HEK293T (cell line): ENCODE measurements at regions not wholly inside any gene's neighbourhood (a gene's known extent, or its start where the extent isn't known, plus 50 kb on each side); places are given as distances from the start of the nearest gene placed in this dataset.

Experiments
- ELF4 ChIP-seq: fragments of 450-650 bp; IDR thresholded peaks from 2 replicates; pipeline ENCODE4 v1.6.1; 2017; ENCODE audit warnings: antibody characterized with exemption
- FOXA1 ChIP-seq: fragments of 450-650 bp; IDR thresholded peaks from 2 replicates; pipeline ENCODE4 v1.6.1; 2016; ENCODE audit warnings: mild to moderate bottlenecking
- FOXM1 ChIP-seq: fragments of 450-650 bp; IDR thresholded peaks from 2 replicates; pipeline ENCODE4 v1.6.1; 2017; ENCODE audit warnings: mild to moderate bottlenecking, borderline replicate concordance
- L3MBTL2 ChIP-seq: fragments of 450-650 bp; conservative IDR thresholded peaks from 2 replicates; pipeline ENCODE4 v1.6.1; 2016; ENCODE audit warnings: mild to moderate bottlenecking
- PKNOX1 ChIP-seq: fragments of 450-650 bp; IDR thresholded peaks from 2 replicates; pipeline ENCODE4 v1.6.1; 2016
- SP1 ChIP-seq: fragments of 450-650 bp; IDR thresholded peaks from 2 replicates; pipeline ENCODE4 v1.6.1; 2017
- SUZ12 ChIP-seq: fragments of 450-650 bp; IDR thresholded peaks from 2 replicates; pipeline ENCODE4 v1.6.1; 2016; ENCODE audit warnings: mild to moderate bottlenecking
- TARDBP ChIP-seq: fragments of 450-650 bp; IDR thresholded peaks from 2 replicates; pipeline ENCODE4 v1.6.1; 2016
- ZNF384 ChIP-seq: fragments of 450-650 bp; IDR thresholded peaks from 2 replicates; pipeline ENCODE4 v1.6.1; 2016

GRCh38 chr6:11473008-11473740 lies 64.4 kb upstream of the TMEM170B start:
- TF ChIP-seq TARDBP (no peak), ELF4 (no peak), SP1 (no peak), L3MBTL2 (no peak), FOXM1 (no peak), PKNOX1 (no peak), SUZ12 (no peak), FOXA1 (no peak), ZNF384 (no peak)
